GM12878 (cell line): ENCODE measurements at regions not wholly inside any gene's neighbourhood (a gene's known extent, or its start where the extent isn't known, plus 50 kb on each side); places are given as distances from the start of the nearest gene placed in this dataset.

Experiments
- CHD1 ChIP-seq: IDR thresholded peaks from 2 replicates; pipeline ENCODE4 v1.6.1; 2012; ENCODE audit warnings: low read depth, low read length, improper control_type of control experiment
- CHD2 ChIP-seq: IDR thresholded peaks from 2 replicates; pipeline ENCODE4 v1.6.1; 2011; ENCODE audit warnings: low read depth, low read length, improper control_type of control experiment, borderline replicate concordance
- EP300 ChIP-seq, 2 experiments: fragments of 150-350 bp in 1 of 2; IDR thresholded peaks; 2 replicates each; pipeline ENCODE4 v1.6.1; 2011 to 2012; ENCODE audit warnings: low read depth in 2 of 2, low read length in 2 of 2, borderline replicate concordance in 1 of 2, improper control_type of control experiment in 1 of 2, inconsistent platforms in 1 of 2; ENCODE audit not compliant: control insufficient read depth in 1 of 2
- IKZF2 ChIP-seq, 2 experiments: fragments of 450-650 bp; IDR thresholded peaks; 2 replicates each; pipeline ENCODE4 v1.6.1; 2017; ENCODE audit warnings: mild to moderate bottlenecking in 2 of 2, moderate library complexity in 2 of 2
- POLR2AphosphoS5 ChIP-seq: IDR thresholded peaks from 2 replicates; pipeline ENCODE4 v1.6.1; 2011; ENCODE audit warnings: mild to moderate bottlenecking, low read length, inconsistent platforms
- ZNF207 ChIP-seq: fragments of 450-650 bp; IDR thresholded peaks from 2 replicates; pipeline ENCODE4 v1.6.1; 2014; ENCODE audit warnings: antibody characterized with exemption, mild to moderate bottlenecking, borderline replicate concordance
- ZNF274 ChIP-seq: IDR thresholded peaks from one replicate; pipeline ENCODE4 v1.8.0; 2011; ENCODE audit not compliant: insufficient read length, insufficient read depth
- ZZZ3 ChIP-seq: IDR thresholded peaks from 2 replicates; pipeline ENCODE4 v1.6.1; 2011; ENCODE audit warnings: low read depth; ENCODE audit not compliant: control insufficient read depth, insufficient read length
- TF ChIP-seq, protein P1 (sequence below): fragments of 450-650 bp; IDR thresholded peaks from 2 replicates; pipeline ENCODE4 v1.6.1; 2016; ENCODE audit warnings: mild to moderate bottlenecking
- TF ChIP-seq, protein P2 (sequence below), 3 experiments: IDR thresholded peaks in 2 of 3; conservative IDR thresholded peaks in 1 of 3; 2 replicates each; pipeline ENCODE4 v1.5.1; 2011; ENCODE audit warnings: low read depth in 3 of 3, low read length in 3 of 3, mild to moderate bottlenecking in 3 of 3, control low read depth in 2 of 3, moderate library complexity in 2 of 3, inconsistent platforms in 1 of 3, mixed read lengths in 1 of 3; ENCODE audit not compliant: control insufficient read depth in 2 of 3, insufficient read depth in 1 of 3; ENCODE audit errors: extremely low read depth in 1 of 3
- TF ChIP-seq, protein P3 (sequence below): IDR thresholded peaks from 2 replicates; pipeline ENCODE4 v1.6.1; 2012; ENCODE audit warnings: low read depth, low read length, improper control_type of control experiment
- TF ChIP-seq, protein P4 (sequence below): IDR thresholded peaks from 2 replicates; pipeline ENCODE4 v1.6.1; 2012; ENCODE audit warnings: low read length, inconsistent platforms

GRCh38 chr4:188822698-188823097 lies 683.5 kb downstream of the TRIML1 start:
- TF ChIP-seq EP300 (IDR thresholded peaks at IDR 0.05; ENCODE audit: borderline replicate concordance in 1 of 2, control insufficient read depth in 1 of 2, low read depth in 2 of 2, low read length in 2 of 2) (no peak), POLR2AphosphoS5 (no peak), ZZZ3 (no peak), IKZF2 (IDR thresholded peaks at IDR 0.05) (no peak), CHD2 (no peak), ZNF207 (no peak), ZNF274 (no peak), CHD1 (no peak)
- TF ChIP-seq, protein P1, sequence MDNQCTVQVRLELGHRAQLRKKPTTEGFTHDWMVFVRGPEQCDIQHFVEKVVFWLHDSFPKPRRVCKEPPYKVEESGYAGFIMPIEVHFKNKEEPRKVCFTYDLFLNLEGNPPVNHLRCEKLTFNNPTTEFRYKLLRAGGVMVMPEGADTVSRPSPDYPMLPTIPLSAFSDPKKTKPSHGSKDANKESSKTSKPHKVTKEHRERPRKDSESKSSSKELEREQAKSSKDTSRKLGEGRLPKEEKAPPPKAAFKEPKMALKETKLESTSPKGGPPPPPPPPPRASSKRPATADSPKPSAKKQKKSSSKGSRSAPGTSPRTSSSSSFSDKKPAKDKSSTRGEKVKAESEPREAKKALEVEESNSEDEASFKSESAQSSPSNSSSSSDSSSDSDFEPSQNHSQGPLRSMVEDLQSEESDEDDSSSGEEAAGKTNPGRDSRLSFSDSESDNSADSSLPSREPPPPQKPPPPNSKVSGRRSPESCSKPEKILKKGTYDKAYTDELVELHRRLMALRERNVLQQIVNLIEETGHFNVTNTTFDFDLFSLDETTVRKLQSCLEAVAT = no peak
- TF ChIP-seq, protein P2, sequence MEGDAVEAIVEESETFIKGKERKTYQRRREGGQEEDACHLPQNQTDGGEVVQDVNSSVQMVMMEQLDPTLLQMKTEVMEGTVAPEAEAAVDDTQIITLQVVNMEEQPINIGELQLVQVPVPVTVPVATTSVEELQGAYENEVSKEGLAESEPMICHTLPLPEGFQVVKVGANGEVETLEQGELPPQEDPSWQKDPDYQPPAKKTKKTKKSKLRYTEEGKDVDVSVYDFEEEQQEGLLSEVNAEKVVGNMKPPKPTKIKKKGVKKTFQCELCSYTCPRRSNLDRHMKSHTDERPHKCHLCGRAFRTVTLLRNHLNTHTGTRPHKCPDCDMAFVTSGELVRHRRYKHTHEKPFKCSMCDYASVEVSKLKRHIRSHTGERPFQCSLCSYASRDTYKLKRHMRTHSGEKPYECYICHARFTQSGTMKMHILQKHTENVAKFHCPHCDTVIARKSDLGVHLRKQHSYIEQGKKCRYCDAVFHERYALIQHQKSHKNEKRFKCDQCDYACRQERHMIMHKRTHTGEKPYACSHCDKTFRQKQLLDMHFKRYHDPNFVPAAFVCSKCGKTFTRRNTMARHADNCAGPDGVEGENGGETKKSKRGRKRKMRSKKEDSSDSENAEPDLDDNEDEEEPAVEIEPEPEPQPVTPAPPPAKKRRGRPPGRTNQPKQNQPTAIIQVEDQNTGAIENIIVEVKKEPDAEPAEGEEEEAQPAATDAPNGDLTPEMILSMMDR (IDR thresholded peaks at IDR 0.05 in 2 of 3, conservative IDR thresholded peaks at IDR 0.05 in 1 of 3; ENCODE audit: control insufficient read depth in 2 of 3, extremely low read depth in 1 of 3, insufficient read depth in 1 of 3, low read depth in 3 of 3, low read length in 3 of 3) = no peak
- TF ChIP-seq, protein P3, sequence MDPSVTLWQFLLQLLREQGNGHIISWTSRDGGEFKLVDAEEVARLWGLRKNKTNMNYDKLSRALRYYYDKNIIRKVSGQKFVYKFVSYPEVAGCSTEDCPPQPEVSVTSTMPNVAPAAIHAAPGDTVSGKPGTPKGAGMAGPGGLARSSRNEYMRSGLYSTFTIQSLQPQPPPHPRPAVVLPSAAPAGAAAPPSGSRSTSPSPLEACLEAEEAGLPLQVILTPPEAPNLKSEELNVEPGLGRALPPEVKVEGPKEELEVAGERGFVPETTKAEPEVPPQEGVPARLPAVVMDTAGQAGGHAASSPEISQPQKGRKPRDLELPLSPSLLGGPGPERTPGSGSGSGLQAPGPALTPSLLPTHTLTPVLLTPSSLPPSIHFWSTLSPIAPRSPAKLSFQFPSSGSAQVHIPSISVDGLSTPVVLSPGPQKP = no peak
- TF ChIP-seq, protein P4, sequence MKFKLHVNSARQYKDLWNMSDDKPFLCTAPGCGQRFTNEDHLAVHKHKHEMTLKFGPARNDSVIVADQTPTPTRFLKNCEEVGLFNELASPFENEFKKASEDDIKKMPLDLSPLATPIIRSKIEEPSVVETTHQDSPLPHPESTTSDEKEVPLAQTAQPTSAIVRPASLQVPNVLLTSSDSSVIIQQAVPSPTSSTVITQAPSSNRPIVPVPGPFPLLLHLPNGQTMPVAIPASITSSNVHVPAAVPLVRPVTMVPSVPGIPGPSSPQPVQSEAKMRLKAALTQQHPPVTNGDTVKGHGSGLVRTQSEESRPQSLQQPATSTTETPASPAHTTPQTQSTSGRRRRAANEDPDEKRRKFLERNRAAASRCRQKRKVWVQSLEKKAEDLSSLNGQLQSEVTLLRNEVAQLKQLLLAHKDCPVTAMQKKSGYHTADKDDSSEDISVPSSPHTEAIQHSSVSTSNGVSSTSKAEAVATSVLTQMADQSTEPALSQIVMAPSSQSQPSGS = no peak
